SK-N-SH (cell line): ENCODE measurements at regions not wholly inside any gene's neighbourhood (a gene's known extent, or its start where the extent isn't known, plus 50 kb on each side); places are given as distances from the start of the nearest gene placed in this dataset.

Experiments
- CTCF ChIA-PET: fragments of 300-600, 350-600 bp; formaldehyde crosslinking; extraction: SDS; loops from one replicate; lab custom pipeline; 2021; lab: Yijun Ruan, JAX
- POLR2A ChIA-PET: fragments of 350-600 bp; sonication (Branson Sonifier 250); formaldehyde crosslinking; extraction: SDS; loops from one replicate; lab custom pipeline; 2020; ENCODE audit warnings: antibody characterized with exemption, inconsistent platforms; lab: Yijun Ruan, JAX
- DNase-seq: peaks from one replicate; pipeline ENCODE4 v3.0.0; 2012
- H2AFZ ChIP-seq: fragments of 200-600 bp; sonication (generic); 2 replicates; pipeline ENCODE4 v1.8.1; 2016; ENCODE audit warnings: antibody characterized with exemption, mild to moderate bottlenecking, low read depth
- H3F3A ChIP-seq: fragments of 200-600 bp; sonication (generic); replicated peaks from 2 replicates; pipeline ENCODE3; 2016; ENCODE audit warnings: antibody characterized with exemption, mild to moderate bottlenecking; ENCODE audit not compliant: insufficient read depth
- H3K27ac ChIP-seq, 2 experiments: fragments of 200-500 bp in 1 of 2; fragments of 200-600 bp in 1 of 2; sonication (Bioruptor generic) in 1 of 2; sonication (generic), shearing (Covaris generic) in 1 of 2; 2 replicates each; pipeline versions ENCODE4 v1.5.1 to v1.6.1; 2014 to 2016; ENCODE audit warnings: low read depth in 2 of 2, inconsistent platforms in 1 of 2, low read length in 1 of 2, mild to moderate bottlenecking in 1 of 2, mixed read lengths in 1 of 2
- H3K27me3 ChIP-seq: fragments of 200-600 bp; sonication (generic), shearing (Covaris generic); 2 replicates; pipeline ENCODE4 v1.6.1; 2016; ENCODE audit warnings: mixed run types; ENCODE audit not compliant: insufficient read depth
- H3K36me3 ChIP-seq, 2 experiments: fragments of 200-500 bp in 1 of 2; fragments of 200-600 bp in 1 of 2; sonication (Bioruptor generic) in 1 of 2; sonication (generic) in 1 of 2; replicated peaks in 1 of 2; 2 replicates each; pipeline versions ENCODE3 to v1.5.1; 2014 to 2016; ENCODE audit warnings: low read length in 1 of 2, mild to moderate bottlenecking in 1 of 2; ENCODE audit not compliant: insufficient read depth in 2 of 2, control insufficient read depth in 1 of 2
- H3K4me1 ChIP-seq, 2 experiments: fragments of 200-500 bp in 1 of 2; fragments of 200-600 bp in 1 of 2; sonication (Bioruptor generic) in 1 of 2; sonication (generic), shearing (Covaris generic) in 1 of 2; 2 replicates each; pipeline versions ENCODE4 v1.5.1 to v1.6.1; 2014 to 2016; ENCODE audit warnings: low read depth in 1 of 2, low read length in 1 of 2, mixed run types in 1 of 2; ENCODE audit not compliant: insufficient read depth in 2 of 2, control insufficient read depth in 1 of 2
- H3K4me2 ChIP-seq: fragments of 200-600 bp; sonication (generic), shearing (Covaris generic); 2 replicates; pipeline ENCODE4 v1.6.1; 2017; ENCODE audit warnings: mixed run types
- H3K4me3 ChIP-seq, 2 experiments: fragments of 200-500 bp in 1 of 2; fragments of 200-600 bp in 1 of 2; sonication (Bioruptor generic) in 1 of 2; sonication (generic), shearing (Covaris generic) in 1 of 2; 2 replicates each; pipeline versions ENCODE4 v1.5.1 to v1.8.1; 2014 to 2016; ENCODE audit warnings: low read depth in 2 of 2, inconsistent platforms in 1 of 2, low read length in 1 of 2, mild to moderate bottlenecking in 1 of 2, mixed read lengths in 1 of 2, moderate library complexity in 1 of 2
- H3K79me2 ChIP-seq: fragments of 200-600 bp; sonication (generic); 2 replicates; pipeline ENCODE4 v1.8.1; 2017; ENCODE audit warnings: mild to moderate bottlenecking; ENCODE audit not compliant: insufficient read depth
- H3K9ac ChIP-seq: fragments of 200-600 bp; sonication (generic); 2 replicates; pipeline ENCODE4 v1.6.1; 2017; ENCODE audit warnings: mixed run types
- H3K9me2 ChIP-seq: fragments of 200-600 bp; sonication (generic); 2 replicates; pipeline ENCODE4 v1.6.1; 2017; ENCODE audit warnings: mixed run types
- H3K9me3 ChIP-seq: fragments of 200-600 bp; sonication (generic); 2 replicates; pipeline ENCODE4 v1.6.1; 2017; ENCODE audit warnings: mixed run types, mild to moderate bottlenecking, moderate library complexity
- H4K20me1 ChIP-seq: fragments of 200-600 bp; sonication (generic); 2 replicates; pipeline ENCODE4 v1.6.1; 2017; ENCODE audit warnings: mild to moderate bottlenecking, mixed run types; ENCODE audit not compliant: insufficient read depth
- EP300 ChIP-seq, 2 experiments: IDR thresholded peaks; 2 replicates each; pipeline versions ENCODE4 v1.4.0 to v1.6.1; 2012; ENCODE audit warnings: borderline replicate concordance in 1 of 2, low read depth in 1 of 2, low read length in 1 of 2
- FOSL2 ChIP-seq: IDR thresholded peaks from 2 replicates; pipeline ENCODE4 v1.4.0; 2012; ENCODE audit warnings: low read depth, mild to moderate bottlenecking, moderate library complexity, borderline replicate concordance
- FOXJ3 ChIP-seq: sonication (generic); formaldehyde crosslinking; IDR thresholded peaks from 2 replicates; pipeline ENCODE4 v1.5.1; 2020; ENCODE audit warnings: mild to moderate bottlenecking, missing genetic modification reagents
- PBX3 ChIP-seq: IDR thresholded peaks from 2 replicates; pipeline ENCODE4; 2012
- REST ChIP-seq: IDR thresholded peaks from 2 replicates; pipeline ENCODE4 v1.6.1; 2012; ENCODE audit warnings: mild to moderate bottlenecking, low read depth, low read length, moderate library complexity
- RFX5 ChIP-seq: IDR thresholded peaks from 2 replicates; pipeline ENCODE4 v1.6.1; 2012; ENCODE audit warnings: mild to moderate bottlenecking, improper control_type of control experiment, low read length
- RXRA ChIP-seq: IDR thresholded peaks from 2 replicates; pipeline ENCODE4 v1.4.0; 2012; ENCODE audit warnings: low read depth, mild to moderate bottlenecking, borderline replicate concordance
- WGBS: methylation state at CpG from one replicate; pipeline ENCODE4 v1.1.6; 2017; ENCODE audit warnings: low lambda C conversion rate; 5-methylcytosine and 5-hydroxymethylcytosine counted together

GRCh38 chr6:168133687-168134559 lies 54.9 kb upstream of the FRMD1 start (continued):
- TF ChIP-seq PBX3 (no peak), FOXJ3 (CRISPR knock-in tag) (no peak), FOSL2 (no peak), EP300 (IDR thresholded peaks at IDR 0.05; ENCODE audit: borderline replicate concordance in 1 of 2, low read depth in 1 of 2, low read length in 1 of 2) (no peak)

- TF ChIP-seq RXRA (no peak), REST (no peak), RFX5 (no peak)
- H3K4me1 ChIP-seq: no peaks in the 10 kb centered on the region; a peak in 1 of 4 replicates
- no peaks in the 10 kb centered on the region for H4K20me1 ChIP-seq
- no peak overlapping the region for H3K27ac ChIP-seq
- no peaks in the 10 kb centered on the region for H3K9me3 ChIP-seq
- H3K4me2 ChIP-seq: no peak overlapping the region
- H3K9ac ChIP-seq: no peak overlapping the region
- POLR2A ChIA-PET: no interaction called here
- no peaks in the 10 kb centered on the region for H3K27me3 ChIP-seq
- H2AFZ ChIP-seq: no peak overlapping the region
- no peak overlapping the region for H3K4me3 ChIP-seq
- H3K79me2 ChIP-seq: no peaks in the 10 kb centered on the region
- CTCF ChIA-PET: interaction anchor here (0.6 to 3.9 kb wide), 10 partner anchors 9 to 237 kb away, joined by 3 to 32 read pairs (median 4); no protein-coding TSS in a partner anchor
- DNase-seq: no peak
- no peaks in the 10 kb centered on the region for H3F3A ChIP-seq
- no peaks in the 10 kb centered on the region for H3K9me2 ChIP-seq
- 78% methylated on average over 11 of the region's 13 CpGs for WGBS
- no peaks in the 10 kb centered on the region for H3K36me3 ChIP-seq
Observed at GRCh38 chr6:168133168-168133561, 54.2 kb upstream of the FRMD1 start.
